NT2/D1 (cell line): ENCODE measurements at regions not wholly inside any gene's neighbourhood (a gene's known extent, or its start where the extent isn't known, plus 50 kb on each side); places are given as distances from the start of the nearest gene placed in this dataset.

Source experiments
- DNase-seq: peaks from one replicate; pipeline ENCODE4 v3.0.0-alpha.2; 2011; ENCODE audit warnings: low read depth, low spot score
- H3K27me3 ChIP-seq: 2 replicates; pipeline ENCODE4 v1.6.0; 2011; ENCODE audit warnings: mild to moderate bottlenecking; ENCODE audit not compliant: insufficient read length, insufficient read depth
- H3K36me3 ChIP-seq: 2 replicates; pipeline ENCODE4 v1.6.1; 2011; ENCODE audit warnings: mild to moderate bottlenecking, low read length, mixed read lengths; ENCODE audit not compliant: insufficient read depth, insufficient read length
- H3K4me1 ChIP-seq: 2 replicates; pipeline ENCODE4 v1.5.1; 2011; ENCODE audit not compliant: insufficient read depth, insufficient read length
- H3K4me3 ChIP-seq: 2 replicates; pipeline ENCODE4 v1.5.1; 2011; ENCODE audit warnings: low read depth; ENCODE audit not compliant: insufficient read length
- H3K9ac ChIP-seq: 2 replicates; pipeline ENCODE4 v1.6.0; 2011; ENCODE audit warnings: low read depth; ENCODE audit not compliant: insufficient read length
- H3K9me3 ChIP-seq: 2 replicates; pipeline ENCODE4 v1.5.1; 2011; ENCODE audit warnings: mild to moderate bottlenecking, low read length; ENCODE audit not compliant: insufficient read depth
- SUZ12 ChIP-seq: IDR thresholded peaks from 2 replicates; pipeline ENCODE4 v1.6.1; 2011; ENCODE audit not compliant: insufficient read length, insufficient read depth; ENCODE audit errors: extremely low read depth
- YY1 ChIP-seq: IDR thresholded peaks from 2 replicates; pipeline ENCODE4 v1.6.1; 2011; ENCODE audit not compliant: insufficient read length, insufficient read depth
- ZNF274 ChIP-seq: IDR thresholded peaks from 2 replicates; pipeline ENCODE4 v1.6.1; 2011; ENCODE audit warnings: mild to moderate bottlenecking, low read depth, low read length

GRCh38 chr12:65656156-65656882, 168.0 kb upstream of the HMGA2 start:
- no peaks in the 10 kb centered on the region for H3K9me3 ChIP-seq
- no peaks in the 10 kb centered on the region for H3K36me3 ChIP-seq
- H3K4me1 ChIP-seq: no peaks in the 10 kb centered on the region
- H3K27me3 ChIP-seq: no peaks in the 10 kb centered on the region
- DNase-seq: no peak
- H3K4me3 ChIP-seq: no peak overlapping the region
- H3K9ac ChIP-seq: no peak overlapping the region
- TF ChIP-seq SUZ12 (no peak), YY1 (no peak), ZNF274 (no peak)

GRCh38 chr12:65656891-65657351, 167.4 kb upstream of the HMGA2 start:
- no peak overlapping the region for H3K9ac ChIP-seq
- H3K36me3 ChIP-seq: no peaks in the 10 kb centered on the region
- no peak for TF ChIP-seq YY1
- no peak for TF ChIP-seq ZNF274
- TF ChIP-seq SUZ12: no peak
- H3K9me3 ChIP-seq: no peaks in the 10 kb centered on the region
- no peak for DNase-seq
- H3K4me3 ChIP-seq: no peak overlapping the region
- H3K4me1 ChIP-seq: no peaks in the 10 kb centered on the region
- no peaks in the 10 kb centered on the region for H3K27me3 ChIP-seq

GRCh38 chr12:65657635-65658034, 166.6 kb upstream of the HMGA2 start:
- Histone ChIP-seq H3K27me3 (no peaks in the 10 kb centered on the region), H3K4me3 (no peak overlapping the region), H3K4me1 (no peaks in the 10 kb centered on the region), H3K9me3 (no peaks in the 10 kb centered on the region), H3K9ac (no peak overlapping the region), H3K36me3 (no peaks in the 10 kb centered on the region)
- TF ChIP-seq YY1: no peak
- no peak for TF ChIP-seq ZNF274
- no peak for TF ChIP-seq SUZ12
- DNase-seq: no peak

- Histone ChIP-seq H3K4me1 (no peaks in the 10 kb centered on the region), H3K4me3 (no peak overlapping the region), H3K36me3 (no peaks in the 10 kb centered on the region), H3K27me3 (no peaks in the 10 kb centered on the region), H3K9me3 (no peaks in the 10 kb centered on the region), H3K9ac (no peak overlapping the region)
- TF ChIP-seq ZNF274: no peak
- TF ChIP-seq YY1: no peak
- no peak for TF ChIP-seq SUZ12
- DNase-seq: no peak
Observed at GRCh38 chr12:65658360-65658759, 165.9 kb upstream of the HMGA2 start.

- Histone ChIP-seq H3K27me3 (no peaks in the 10 kb centered on the region), H3K9ac (no peak overlapping the region), H3K9me3 (no peaks in the 10 kb centered on the region), H3K36me3 (no peaks in the 10 kb centered on the region), H3K4me1 (no peaks in the 10 kb centered on the region), H3K4me3 (no peak overlapping the region)
- no peak for TF ChIP-seq YY1
- TF ChIP-seq ZNF274: no peak
- no peak for TF ChIP-seq SUZ12
- DNase-seq: no peak
Observed at GRCh38 chr12:65659681-65660080, 164.6 kb upstream of the HMGA2 start.

- Histone ChIP-seq H3K9me3 (no peaks in the 10 kb centered on the region), H3K4me1 (no peaks in the 10 kb centered on the region), H3K9ac (no peak overlapping the region), H3K27me3 (no peaks in the 10 kb centered on the region), H3K4me3 (no peak overlapping the region), H3K36me3 (no peaks in the 10 kb centered on the region)
- no peak for DNase-seq
- no peak for TF ChIP-seq YY1
- no peak for TF ChIP-seq ZNF274
- no peak for TF ChIP-seq SUZ12
Observed at GRCh38 chr12:65660096-65660495, 164.2 kb upstream of the HMGA2 start.

GRCh38 chr12:65660836-65661235, 163.4 kb upstream of the HMGA2 start:
- H3K27me3 ChIP-seq: no peaks in the 10 kb centered on the region
- TF ChIP-seq YY1 (no peak), SUZ12 (no peak), ZNF274 (no peak)
- H3K4me3 ChIP-seq: no peak overlapping the region
- H3K36me3 ChIP-seq: no peaks in the 10 kb centered on the region
- H3K9ac ChIP-seq: no peak overlapping the region
- no peak for DNase-seq
- no peaks in the 10 kb centered on the region for H3K9me3 ChIP-seq
- H3K4me1 ChIP-seq: no peaks in the 10 kb centered on the region

GRCh38 chr12:65662590-65662989, 161.7 kb upstream of the HMGA2 start:
- Histone ChIP-seq H3K36me3 (no peaks in the 10 kb centered on the region), H3K9ac (no peak overlapping the region), H3K4me1 (no peaks in the 10 kb centered on the region), H3K9me3 (no peaks in the 10 kb centered on the region), H3K4me3 (no peak overlapping the region), H3K27me3 (no peaks in the 10 kb centered on the region)
- DNase-seq: no peak
- TF ChIP-seq SUZ12 (no peak), YY1 (no peak), ZNF274 (no peak)
